SK-N-SH (cell line): ENCODE measurements at regions not wholly inside any gene's neighbourhood (a gene's known extent, or its start where the extent isn't known, plus 50 kb on each side); places are given as distances from the start of the nearest gene placed in this dataset.

Experiments
- CTCF ChIA-PET: fragments of 300-600, 350-600 bp; formaldehyde crosslinking; extraction: SDS; loops from one replicate; lab custom pipeline; 2021; lab: Yijun Ruan, JAX
- POLR2A ChIA-PET: fragments of 350-600 bp; sonication (Branson Sonifier 250); formaldehyde crosslinking; extraction: SDS; loops from one replicate; lab custom pipeline; 2020; ENCODE audit warnings: antibody characterized with exemption, inconsistent platforms; lab: Yijun Ruan, JAX
- DNase-seq: peaks from one replicate; pipeline ENCODE4 v3.0.0; 2012
- H2AFZ ChIP-seq: fragments of 200-600 bp; sonication (generic); 2 replicates; pipeline ENCODE4 v1.8.1; 2016; ENCODE audit warnings: antibody characterized with exemption, mild to moderate bottlenecking, low read depth
- H3F3A ChIP-seq: fragments of 200-600 bp; sonication (generic); replicated peaks from 2 replicates; pipeline ENCODE3; 2016; ENCODE audit warnings: antibody characterized with exemption, mild to moderate bottlenecking; ENCODE audit not compliant: insufficient read depth
- H3K27ac ChIP-seq, 2 experiments: fragments of 200-500 bp in 1 of 2; fragments of 200-600 bp in 1 of 2; sonication (Bioruptor generic) in 1 of 2; sonication (generic), shearing (Covaris generic) in 1 of 2; 2 replicates each; pipeline versions ENCODE4 v1.5.1 to v1.6.1; 2014 to 2016; ENCODE audit warnings: low read depth in 2 of 2, inconsistent platforms in 1 of 2, low read length in 1 of 2, mild to moderate bottlenecking in 1 of 2, mixed read lengths in 1 of 2
- H3K27me3 ChIP-seq: fragments of 200-600 bp; sonication (generic), shearing (Covaris generic); 2 replicates; pipeline ENCODE4 v1.6.1; 2016; ENCODE audit warnings: mixed run types; ENCODE audit not compliant: insufficient read depth
- H3K36me3 ChIP-seq, 2 experiments: fragments of 200-500 bp in 1 of 2; fragments of 200-600 bp in 1 of 2; sonication (Bioruptor generic) in 1 of 2; sonication (generic) in 1 of 2; replicated peaks in 1 of 2; 2 replicates each; pipeline versions ENCODE3 to v1.5.1; 2014 to 2016; ENCODE audit warnings: low read length in 1 of 2, mild to moderate bottlenecking in 1 of 2; ENCODE audit not compliant: insufficient read depth in 2 of 2, control insufficient read depth in 1 of 2
- H3K4me1 ChIP-seq, 2 experiments: fragments of 200-500 bp in 1 of 2; fragments of 200-600 bp in 1 of 2; sonication (Bioruptor generic) in 1 of 2; sonication (generic), shearing (Covaris generic) in 1 of 2; 2 replicates each; pipeline versions ENCODE4 v1.5.1 to v1.6.1; 2014 to 2016; ENCODE audit warnings: low read depth in 1 of 2, low read length in 1 of 2, mixed run types in 1 of 2; ENCODE audit not compliant: insufficient read depth in 2 of 2, control insufficient read depth in 1 of 2
- H3K4me2 ChIP-seq: fragments of 200-600 bp; sonication (generic), shearing (Covaris generic); 2 replicates; pipeline ENCODE4 v1.6.1; 2017; ENCODE audit warnings: mixed run types
- H3K4me3 ChIP-seq, 2 experiments: fragments of 200-500 bp in 1 of 2; fragments of 200-600 bp in 1 of 2; sonication (Bioruptor generic) in 1 of 2; sonication (generic), shearing (Covaris generic) in 1 of 2; 2 replicates each; pipeline versions ENCODE4 v1.5.1 to v1.8.1; 2014 to 2016; ENCODE audit warnings: low read depth in 2 of 2, inconsistent platforms in 1 of 2, low read length in 1 of 2, mild to moderate bottlenecking in 1 of 2, mixed read lengths in 1 of 2, moderate library complexity in 1 of 2
- H3K79me2 ChIP-seq: fragments of 200-600 bp; sonication (generic); 2 replicates; pipeline ENCODE4 v1.8.1; 2017; ENCODE audit warnings: mild to moderate bottlenecking; ENCODE audit not compliant: insufficient read depth
- H3K9ac ChIP-seq: fragments of 200-600 bp; sonication (generic); 2 replicates; pipeline ENCODE4 v1.6.1; 2017; ENCODE audit warnings: mixed run types
- H3K9me2 ChIP-seq: fragments of 200-600 bp; sonication (generic); 2 replicates; pipeline ENCODE4 v1.6.1; 2017; ENCODE audit warnings: mixed run types
- H3K9me3 ChIP-seq: fragments of 200-600 bp; sonication (generic); 2 replicates; pipeline ENCODE4 v1.6.1; 2017; ENCODE audit warnings: mixed run types, mild to moderate bottlenecking, moderate library complexity
- H4K20me1 ChIP-seq: fragments of 200-600 bp; sonication (generic); 2 replicates; pipeline ENCODE4 v1.6.1; 2017; ENCODE audit warnings: mild to moderate bottlenecking, mixed run types; ENCODE audit not compliant: insufficient read depth
- EZH2phosphoT487 ChIP-seq: fragments of 200-600 bp; sonication (generic); IDR thresholded peaks from 2 replicates; pipeline ENCODE4 v1.6.1; 2017; ENCODE audit warnings: low read depth, mixed run types, mild to moderate bottlenecking, antibody characterized with exemption, moderate library complexity, borderline replicate concordance
- FOSL2 ChIP-seq: IDR thresholded peaks from 2 replicates; pipeline ENCODE4 v1.4.0; 2012; ENCODE audit warnings: low read depth, mild to moderate bottlenecking, moderate library complexity, borderline replicate concordance
- FOXJ3 ChIP-seq: sonication (generic); formaldehyde crosslinking; IDR thresholded peaks from 2 replicates; pipeline ENCODE4 v1.5.1; 2020; ENCODE audit warnings: mild to moderate bottlenecking, missing genetic modification reagents
- FOXM1 ChIP-seq: IDR thresholded peaks from 2 replicates; pipeline ENCODE4 v1.4.0; 2012; ENCODE audit warnings: low read depth, mild to moderate bottlenecking
- JUND ChIP-seq: IDR thresholded peaks from 2 replicates; pipeline ENCODE4 v1.4.0; 2012
- MEF2A ChIP-seq: IDR thresholded peaks from 2 replicates; pipeline ENCODE4 v1.4.0; 2012; ENCODE audit warnings: low read depth, borderline replicate concordance
- MXI1 ChIP-seq: IDR thresholded peaks from 2 replicates; pipeline ENCODE4 v1.6.1; 2012; ENCODE audit warnings: mild to moderate bottlenecking, low read depth, low read length, improper control_type of control experiment
- NRF1 ChIP-seq: IDR thresholded peaks from 2 replicates; pipeline ENCODE4 v1.6.1; 2012; ENCODE audit warnings: low read depth, mild to moderate bottlenecking, low read length
- RAD21 ChIP-seq: IDR thresholded peaks from 2 replicates; pipeline ENCODE4 v1.6.1; 2012; ENCODE audit warnings: mild to moderate bottlenecking, low read length
- RCOR1 ChIP-seq: fragments of 150-350 bp; IDR thresholded peaks from 2 replicates; pipeline ENCODE4 v1.6.1; 2017; ENCODE audit warnings: antibody characterized with exemption, low read length
- RFX5 ChIP-seq: IDR thresholded peaks from 2 replicates; pipeline ENCODE4 v1.6.1; 2012; ENCODE audit warnings: mild to moderate bottlenecking, improper control_type of control experiment, low read length
- RXRA ChIP-seq: IDR thresholded peaks from 2 replicates; pipeline ENCODE4 v1.4.0; 2012; ENCODE audit warnings: low read depth, mild to moderate bottlenecking, borderline replicate concordance
- SIN3A ChIP-seq: IDR thresholded peaks from 2 replicates; pipeline ENCODE4 v1.6.1; 2012; ENCODE audit warnings: low read depth, mild to moderate bottlenecking, low read length, moderate library complexity, borderline replicate concordance
- SMC3 ChIP-seq: IDR thresholded peaks from 2 replicates; pipeline ENCODE4 v1.6.1; 2012; ENCODE audit warnings: low read depth, low read length, improper control_type of control experiment
- WGBS: methylation state at CpG from one replicate; pipeline ENCODE4 v1.1.6; 2017; ENCODE audit warnings: low lambda C conversion rate; 5-methylcytosine and 5-hydroxymethylcytosine counted together
- TF ChIP-seq, protein P1 (sequence below): fragments of 150-350 bp; IDR thresholded peaks from 2 replicates; pipeline ENCODE4 v1.6.1; 2016; ENCODE audit warnings: mild to moderate bottlenecking, low read depth, low read length
- TF ChIP-seq, protein P2 (sequence below): IDR thresholded peaks from 2 replicates; pipeline ENCODE4 v1.6.1; 2012; ENCODE audit warnings: mild to moderate bottlenecking, low read depth, low read length, moderate library complexity
- TF ChIP-seq, protein P3 (sequence below): IDR thresholded peaks from 2 replicates; pipeline ENCODE4 v1.4.0; 2012; ENCODE audit warnings: low read depth, borderline replicate concordance
- TF ChIP-seq, protein P4 (sequence below): IDR thresholded peaks from 2 replicates; pipeline ENCODE4 v1.4.0; 2012; ENCODE audit warnings: low read depth

DNA sequence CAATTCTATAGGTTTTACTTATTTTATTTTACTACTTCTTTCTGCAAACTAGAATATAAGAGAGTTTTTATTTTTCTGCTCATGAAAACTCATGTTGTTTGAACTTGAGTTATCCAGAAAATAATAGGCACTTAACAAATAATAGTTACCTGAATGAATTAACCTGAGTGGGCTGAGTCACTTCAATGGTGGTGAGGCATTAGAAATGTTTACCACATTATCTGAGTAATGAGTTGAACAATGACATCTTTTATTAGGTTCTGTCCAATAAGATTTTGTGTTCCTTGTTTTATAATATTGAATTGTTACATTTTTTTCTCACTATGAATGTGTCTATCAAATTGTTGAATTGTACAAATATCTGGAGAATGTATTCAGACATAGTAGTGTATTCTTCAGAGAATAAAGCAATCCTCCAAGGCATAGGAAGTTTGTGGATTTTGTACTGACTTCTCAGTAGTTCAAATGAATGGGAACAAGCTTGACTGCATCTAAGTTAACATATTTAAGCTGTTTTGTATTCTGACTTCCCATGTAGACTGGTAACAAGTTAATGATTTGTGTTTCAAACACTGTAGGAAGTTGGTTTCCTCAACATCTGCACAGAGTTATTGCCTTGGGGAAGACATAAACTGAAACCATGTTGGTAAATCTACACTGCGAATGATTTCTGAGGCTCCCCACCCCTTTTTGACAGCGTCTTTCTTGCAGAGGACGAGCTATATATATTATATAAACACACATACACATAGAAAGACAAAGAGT, 1808.9 kb upstream of the TENM3 start:
- Histone ChIP-seq H3F3A (no peaks in the 10 kb centered on the region), H3K9me2 (no peaks in the 10 kb centered on the region), H3K9ac (no peak overlapping the region), H3K27me3 (peaks cover 12% of the 10 kb centered on the region; the same call in 1 of the 2 replicates), H3K79me2 (no peaks in the 10 kb centered on the region), H3K36me3 (no peaks in the 10 kb centered on the region), H4K20me1 (no peaks in the 10 kb centered on the region), H3K27ac (no peak overlapping the region), H3K4me1 (no peaks in the 10 kb centered on the region), H3K4me3 (no peak overlapping the region), H3K9me3 (no peaks in the 10 kb centered on the region)
- CTCF ChIA-PET, result interaction anchor here (1.1 kb wide), 1 partner anchor 17 kb away, joined by 3 read pairs; no protein-coding TSS in a partner anchor
- no peak for DNase-seq
- WGBS, result 2% methylated on average over 3 of the region's 3 CpGs
- no peak for TF ChIP-seq JUND
- TF ChIP-seq, protein P1, sequence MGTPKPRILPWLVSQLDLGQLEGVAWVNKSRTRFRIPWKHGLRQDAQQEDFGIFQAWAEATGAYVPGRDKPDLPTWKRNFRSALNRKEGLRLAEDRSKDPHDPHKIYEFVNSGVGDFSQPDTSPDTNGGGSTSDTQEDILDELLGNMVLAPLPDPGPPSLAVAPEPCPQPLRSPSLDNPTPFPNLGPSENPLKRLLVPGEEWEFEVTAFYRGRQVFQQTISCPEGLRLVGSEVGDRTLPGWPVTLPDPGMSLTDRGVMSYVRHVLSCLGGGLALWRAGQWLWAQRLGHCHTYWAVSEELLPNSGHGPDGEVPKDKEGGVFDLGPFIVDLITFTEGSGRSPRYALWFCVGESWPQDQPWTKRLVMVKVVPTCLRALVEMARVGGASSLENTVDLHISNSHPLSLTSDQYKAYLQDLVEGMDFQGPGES, result no peak
- TF ChIP-seq, protein P2, sequence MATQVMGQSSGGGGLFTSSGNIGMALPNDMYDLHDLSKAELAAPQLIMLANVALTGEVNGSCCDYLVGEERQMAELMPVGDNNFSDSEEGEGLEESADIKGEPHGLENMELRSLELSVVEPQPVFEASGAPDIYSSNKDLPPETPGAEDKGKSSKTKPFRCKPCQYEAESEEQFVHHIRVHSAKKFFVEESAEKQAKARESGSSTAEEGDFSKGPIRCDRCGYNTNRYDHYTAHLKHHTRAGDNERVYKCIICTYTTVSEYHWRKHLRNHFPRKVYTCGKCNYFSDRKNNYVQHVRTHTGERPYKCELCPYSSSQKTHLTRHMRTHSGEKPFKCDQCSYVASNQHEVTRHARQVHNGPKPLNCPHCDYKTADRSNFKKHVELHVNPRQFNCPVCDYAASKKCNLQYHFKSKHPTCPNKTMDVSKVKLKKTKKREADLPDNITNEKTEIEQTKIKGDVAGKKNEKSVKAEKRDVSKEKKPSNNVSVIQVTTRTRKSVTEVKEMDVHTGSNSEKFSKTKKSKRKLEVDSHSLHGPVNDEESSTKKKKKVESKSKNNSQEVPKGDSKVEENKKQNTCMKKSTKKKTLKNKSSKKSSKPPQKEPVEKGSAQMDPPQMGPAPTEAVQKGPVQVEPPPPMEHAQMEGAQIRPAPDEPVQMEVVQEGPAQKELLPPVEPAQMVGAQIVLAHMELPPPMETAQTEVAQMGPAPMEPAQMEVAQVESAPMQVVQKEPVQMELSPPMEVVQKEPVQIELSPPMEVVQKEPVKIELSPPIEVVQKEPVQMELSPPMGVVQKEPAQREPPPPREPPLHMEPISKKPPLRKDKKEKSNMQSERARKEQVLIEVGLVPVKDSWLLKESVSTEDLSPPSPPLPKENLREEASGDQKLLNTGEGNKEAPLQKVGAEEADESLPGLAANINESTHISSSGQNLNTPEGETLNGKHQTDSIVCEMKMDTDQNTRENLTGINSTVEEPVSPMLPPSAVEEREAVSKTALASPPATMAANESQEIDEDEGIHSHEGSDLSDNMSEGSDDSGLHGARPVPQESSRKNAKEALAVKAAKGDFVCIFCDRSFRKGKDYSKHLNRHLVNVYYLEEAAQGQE, result no peak
- TF ChIP-seq RFX5, result no peak
- no peak for TF ChIP-seq FOXM1
- TF ChIP-seq FOSL2, result no peak
- TF ChIP-seq MXI1, result no peak
- no peak for TF ChIP-seq RAD21
- TF ChIP-seq RCOR1, result no peak
- TF ChIP-seq NRF1, result no peak
- TF ChIP-seq RXRA, result no peak
- no peak for TF ChIP-seq SIN3A
- TF ChIP-seq FOXJ3 (CRISPR knock-in tag), result no peak
- TF ChIP-seq, protein P3, sequence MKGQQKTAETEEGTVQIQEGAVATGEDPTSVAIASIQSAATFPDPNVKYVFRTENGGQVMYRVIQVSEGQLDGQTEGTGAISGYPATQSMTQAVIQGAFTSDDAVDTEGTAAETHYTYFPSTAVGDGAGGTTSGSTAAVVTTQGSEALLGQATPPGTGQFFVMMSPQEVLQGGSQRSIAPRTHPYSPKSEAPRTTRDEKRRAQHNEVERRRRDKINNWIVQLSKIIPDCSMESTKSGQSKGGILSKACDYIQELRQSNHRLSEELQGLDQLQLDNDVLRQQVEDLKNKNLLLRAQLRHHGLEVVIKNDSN, result no peak
- no peak for TF ChIP-seq SMC3
- TF ChIP-seq MEF2A, result no peak
- TF ChIP-seq, protein P4, sequence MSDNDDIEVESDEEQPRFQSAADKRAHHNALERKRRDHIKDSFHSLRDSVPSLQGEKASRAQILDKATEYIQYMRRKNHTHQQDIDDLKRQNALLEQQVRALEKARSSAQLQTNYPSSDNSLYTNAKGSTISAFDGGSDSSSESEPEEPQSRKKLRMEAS, result no peak
- no peak for TF ChIP-seq EZH2phosphoT487
- TF ChIP-seq, all 33 proteins: peak for 0
- POLR2A ChIA-PET, result no interaction called here
- no peak overlapping the region for H2AFZ ChIP-seq
- no peak overlapping the region for H3K4me2 ChIP-seq
